T-helper 17 cell (primary cell): ENCODE measurements at regions not wholly inside any gene's neighbourhood (a gene's known extent, or its start where the extent isn't known, plus 50 kb on each side); places are given as distances from the start of the nearest gene placed in this dataset.

Experiments used
- ATAC-seq: fragments of 150-1000 bp; cut with Tn5 transposase; 2 replicates; pipeline ENCODE4 v1.10.0; 2021; ENCODE audit warnings: mild to moderate bottlenecking, moderate library complexity
- DNase-seq, 3 donors: peaks; one replicate each; pipeline versions ENCODE4 v3.0.0 to v3.0.0-alpha.2; 2020 to 2021
- H3K9me3 ChIP-seq: one replicate; pipeline ENCODE4 v1.7.0; 2013; ENCODE audit warnings: low read length, mild to moderate bottlenecking; ENCODE audit not compliant: control insufficient read depth, poor library complexity, severe bottlenecking
- H3K27ac Mint-ChIP-seq: one replicate; pipeline ENCODE4 v1.8.0; 2022; ENCODE audit warnings: mild to moderate bottlenecking, moderate library complexity, mixed read lengths
- H3K27me3 Mint-ChIP-seq: one replicate; pipeline ENCODE4 v1.8.0; 2022; ENCODE audit warnings: mixed read lengths
- H3K36me3 Mint-ChIP-seq: one replicate; pipeline ENCODE4 v1.8.0; 2022; ENCODE audit warnings: low read depth, mixed read lengths
- H3K4me1 Mint-ChIP-seq: one replicate; pipeline ENCODE4 v1.8.0; 2022; ENCODE audit warnings: mild to moderate bottlenecking, mixed read lengths
- H3K4me3 Mint-ChIP-seq: one replicate; pipeline ENCODE4 v1.8.0; 2022; ENCODE audit warnings: mild to moderate bottlenecking, moderate library complexity, mixed read lengths

DNA sequence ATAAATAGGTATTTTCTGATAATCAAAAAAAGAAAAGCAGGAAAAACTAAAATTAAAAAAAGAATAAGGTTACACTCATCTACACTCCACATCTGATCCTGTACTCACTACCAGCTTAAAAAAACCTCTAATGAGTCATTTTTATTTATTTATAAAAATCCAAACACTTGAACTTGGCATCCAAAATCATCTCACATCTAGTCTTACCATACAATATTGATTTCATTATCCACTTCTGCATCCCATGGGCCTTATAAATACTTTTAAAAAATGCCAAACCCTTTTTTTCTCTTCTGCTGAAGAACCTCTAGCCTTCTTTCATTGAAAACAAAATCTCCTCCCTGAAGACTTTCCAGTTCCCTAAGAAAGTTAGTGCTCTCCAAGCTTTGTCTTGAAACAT is 109.7 kb downstream of the TMTC3 start:
- H3K9me3 ChIP-seq = no peaks in the 10 kb centered on the region
- ATAC-seq = no peak
- Mint-ChIP-seq H3K4me3 (no peak overlapping the region), H3K36me3 (peaks cover 2% of the 10 kb centered on the region), H3K27ac (no peak overlapping the region), H3K27me3 (peaks cover 12% of the 10 kb centered on the region), H3K4me1 (peaks cover 2% of the 10 kb centered on the region)
- DNase-seq = no peak

GRCh38 chr12:88253371-88253978 is 111.4 kb downstream of the TMTC3 start:
- no peak overlapping the region for H3K4me3 Mint-ChIP-seq
- ATAC-seq = no peak
- DNase-seq = no peak
- no peaks in the 10 kb centered on the region for H3K9me3 ChIP-seq
- no peak overlapping the region for H3K27ac Mint-ChIP-seq
- peaks cover 2% of the 10 kb centered on the region for H3K36me3 Mint-ChIP-seq
- H3K4me1 Mint-ChIP-seq = no peaks in the 10 kb centered on the region
- H3K27me3 Mint-ChIP-seq = peaks cover 12% of the 10 kb centered on the region

DNA sequence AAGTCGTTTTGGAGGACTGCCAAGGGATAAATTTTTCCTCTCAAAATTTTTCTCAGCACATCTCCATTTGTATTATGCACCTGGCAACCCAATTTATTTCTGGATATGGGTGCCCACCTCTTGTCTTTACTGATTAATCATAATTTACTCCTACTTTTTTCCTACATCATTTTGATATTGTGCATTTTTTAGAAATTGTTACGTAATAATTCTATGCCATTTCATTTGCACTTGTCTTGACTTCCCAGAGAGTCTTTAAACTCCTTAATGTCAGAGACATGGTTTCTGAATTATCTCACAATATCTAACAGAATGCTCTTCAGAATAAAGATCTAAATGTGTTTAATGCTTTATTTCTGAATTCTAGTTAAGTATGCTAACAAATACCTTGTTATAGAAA is 113.1 kb downstream of the TMTC3 start:
- no peaks in the 10 kb centered on the region for H3K9me3 ChIP-seq
- Mint-ChIP-seq H3K4me3 (no peak overlapping the region), H3K4me1 (no peaks in the 10 kb centered on the region), H3K27ac (no peak overlapping the region), H3K36me3 (no peaks in the 10 kb centered on the region), H3K27me3 (peaks cover 6% of the 10 kb centered on the region)
- ATAC-seq = no peak
- DNase-seq = no peak

- no peak overlapping the region for H3K4me3 Mint-ChIP-seq
- no peaks in the 10 kb centered on the region for H3K4me1 Mint-ChIP-seq
- no peaks in the 10 kb centered on the region for H3K9me3 ChIP-seq
- H3K36me3 Mint-ChIP-seq = no peaks in the 10 kb centered on the region
- H3K27me3 Mint-ChIP-seq = peaks cover 6% of the 10 kb centered on the region
- no peak for ATAC-seq
- no peak for DNase-seq
- H3K27ac Mint-ChIP-seq = no peak overlapping the region
These were observed 113.7 kb downstream of the TMTC3 start for GRCh38 chr12:88255847-88256246.

- Mint-ChIP-seq H3K27ac (no peak overlapping the region), H3K4me1 (no peaks in the 10 kb centered on the region), H3K36me3 (no peaks in the 10 kb centered on the region), H3K4me3 (no peak overlapping the region), H3K27me3 (peaks cover 6% of the 10 kb centered on the region)
- no peaks in the 10 kb centered on the region for H3K9me3 ChIP-seq
- ATAC-seq = no peak
- no peak for DNase-seq
These were observed 116.3 kb downstream of the TMTC3 start for GRCh38 chr12:88258396-88258795.

DNA sequence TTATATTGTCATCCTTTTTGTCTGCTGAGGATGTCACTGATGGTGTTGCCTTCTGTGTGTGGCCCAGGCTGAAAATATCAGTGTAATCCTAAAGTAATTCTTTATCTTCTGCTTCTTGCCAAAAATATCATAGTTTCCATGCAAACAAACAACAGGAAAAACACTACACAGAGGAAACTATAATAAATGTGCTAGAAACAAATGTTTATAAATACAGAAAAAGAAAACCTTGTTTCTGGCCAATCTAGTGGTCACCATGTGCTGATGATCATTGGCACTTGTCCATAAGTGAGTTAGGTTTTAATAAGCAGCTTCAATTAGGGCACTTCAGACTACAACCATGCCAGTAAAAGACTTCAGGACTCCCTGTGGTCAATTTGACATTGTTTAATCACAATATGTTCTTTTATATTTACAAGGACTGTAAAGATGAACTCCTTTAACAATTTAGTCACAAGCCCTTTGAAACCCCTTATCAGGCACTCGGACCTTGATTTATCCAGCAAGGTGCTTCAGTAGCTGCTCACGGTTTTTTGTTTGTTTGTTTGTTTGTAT is 124.8 kb downstream of the TMTC3 start:
- Mint-ChIP-seq H3K36me3 (no peaks in the 10 kb centered on the region), H3K27me3 (peaks cover 5% of the 10 kb centered on the region), H3K27ac (no peak overlapping the region), H3K4me1 (no peaks in the 10 kb centered on the region), H3K4me3 (no peak overlapping the region)
- ATAC-seq = no peak
- DNase-seq = no peak
- H3K9me3 ChIP-seq = no peaks in the 10 kb centered on the region

DNA sequence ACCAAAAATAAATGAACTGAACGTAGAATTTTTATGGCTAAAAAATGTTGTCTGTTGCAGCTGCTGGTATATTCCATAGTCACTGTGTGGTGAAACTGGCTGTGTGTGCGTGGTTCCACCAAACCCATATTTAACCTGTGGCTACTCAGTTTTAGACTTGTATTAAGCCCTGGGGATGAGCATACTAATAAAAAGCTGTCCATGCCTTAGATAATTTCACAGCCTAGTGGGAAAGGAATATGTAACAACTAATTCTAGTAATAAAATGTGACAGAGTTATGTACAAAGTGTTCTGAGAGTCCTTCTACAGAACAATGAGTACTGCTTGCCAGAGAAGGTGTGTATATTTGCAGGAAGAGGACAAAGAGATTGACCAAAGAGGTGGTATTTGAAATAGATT is 125.5 kb downstream of the TMTC3 start:
- no peaks in the 10 kb centered on the region for H3K9me3 ChIP-seq
- DNase-seq = no peak
- H3K4me3 Mint-ChIP-seq = no peak overlapping the region
- H3K27ac Mint-ChIP-seq = no peak overlapping the region
- H3K27me3 Mint-ChIP-seq = peaks cover 5% of the 10 kb centered on the region
- H3K36me3 Mint-ChIP-seq = no peaks in the 10 kb centered on the region
- no peaks in the 10 kb centered on the region for H3K4me1 Mint-ChIP-seq
- no peak for ATAC-seq

DNA sequence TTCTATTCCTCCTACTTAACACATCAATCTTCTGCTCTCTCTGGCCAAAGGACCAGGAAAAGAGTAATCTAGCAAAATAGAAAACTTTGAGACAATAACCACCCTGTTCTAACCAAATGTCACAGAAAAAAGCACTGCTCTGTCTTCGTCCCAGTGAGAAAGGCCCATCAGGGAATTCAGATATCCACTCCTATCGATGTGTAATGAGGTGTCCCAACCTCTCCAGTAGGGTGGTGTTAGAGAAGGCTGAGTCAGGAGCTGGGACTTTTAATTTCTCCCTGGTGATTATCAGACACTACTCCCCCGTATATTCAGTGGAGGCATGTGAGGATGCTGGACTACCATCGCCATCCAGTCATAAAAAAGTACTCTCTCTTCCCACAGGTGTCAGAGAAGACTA is 130.3 kb downstream of the TMTC3 start:
- Mint-ChIP-seq H3K27me3 (peaks cover 5% of the 10 kb centered on the region), H3K4me1 (no peaks in the 10 kb centered on the region), H3K4me3 (no peak overlapping the region), H3K27ac (no peak overlapping the region), H3K36me3 (no peaks in the 10 kb centered on the region)
- DNase-seq (no peak), ATAC-seq (no peak)
- no peaks in the 10 kb centered on the region for H3K9me3 ChIP-seq

DNA sequence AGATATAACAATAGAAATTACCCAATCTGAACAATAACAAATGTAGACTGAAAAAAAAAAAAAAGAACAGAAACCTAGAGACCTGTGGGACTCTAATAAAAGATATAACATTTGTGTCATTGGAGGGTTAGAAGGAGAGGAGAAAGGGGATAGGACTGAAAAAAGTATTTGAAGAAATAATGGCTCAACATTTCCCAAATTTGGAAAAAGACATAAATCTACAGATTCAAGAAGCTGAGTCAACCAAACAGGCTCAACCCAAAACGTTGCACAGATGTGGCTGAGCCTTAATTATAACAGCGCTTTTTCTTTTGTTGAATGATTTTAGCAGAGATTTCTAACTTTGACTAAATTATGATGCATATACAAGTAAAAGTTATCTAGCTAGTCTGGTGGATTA is 131.3 kb downstream of the TMTC3 start:
- no peak overlapping the region for H3K27ac Mint-ChIP-seq
- H3K4me1 Mint-ChIP-seq = no peaks in the 10 kb centered on the region
- no peak overlapping the region for H3K4me3 Mint-ChIP-seq
- H3K9me3 ChIP-seq = no peaks in the 10 kb centered on the region
- H3K36me3 Mint-ChIP-seq = no peaks in the 10 kb centered on the region
- peaks cover 5% of the 10 kb centered on the region for H3K27me3 Mint-ChIP-seq
- ATAC-seq (no peak), DNase-seq (no peak)

DNA sequence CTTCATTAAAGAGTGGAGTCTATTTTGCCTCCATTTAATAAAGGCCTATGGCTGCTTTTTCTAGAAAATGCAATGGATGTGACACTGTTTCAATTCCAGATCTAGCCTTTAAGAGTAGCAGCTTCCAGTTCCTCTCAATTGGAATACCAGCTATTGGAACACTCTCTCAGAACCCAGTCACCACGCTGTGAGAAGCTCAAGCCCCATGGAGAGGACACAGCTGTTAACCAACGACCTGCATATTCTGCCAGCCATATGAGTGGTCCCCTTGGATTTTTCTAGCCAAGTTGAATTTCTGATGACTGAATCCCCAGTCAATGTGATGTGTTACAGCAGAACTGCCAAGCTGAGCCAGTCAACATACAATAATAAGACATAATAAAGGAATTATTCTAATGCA is 131.8 kb downstream of the TMTC3 start:
- no peak for DNase-seq
- Mint-ChIP-seq H3K27me3 (peaks cover 5% of the 10 kb centered on the region), H3K27ac (no peak overlapping the region), H3K36me3 (no peaks in the 10 kb centered on the region), H3K4me3 (no peak overlapping the region), H3K4me1 (no peaks in the 10 kb centered on the region)
- no peaks in the 10 kb centered on the region for H3K9me3 ChIP-seq
- ATAC-seq = no peak

DNA sequence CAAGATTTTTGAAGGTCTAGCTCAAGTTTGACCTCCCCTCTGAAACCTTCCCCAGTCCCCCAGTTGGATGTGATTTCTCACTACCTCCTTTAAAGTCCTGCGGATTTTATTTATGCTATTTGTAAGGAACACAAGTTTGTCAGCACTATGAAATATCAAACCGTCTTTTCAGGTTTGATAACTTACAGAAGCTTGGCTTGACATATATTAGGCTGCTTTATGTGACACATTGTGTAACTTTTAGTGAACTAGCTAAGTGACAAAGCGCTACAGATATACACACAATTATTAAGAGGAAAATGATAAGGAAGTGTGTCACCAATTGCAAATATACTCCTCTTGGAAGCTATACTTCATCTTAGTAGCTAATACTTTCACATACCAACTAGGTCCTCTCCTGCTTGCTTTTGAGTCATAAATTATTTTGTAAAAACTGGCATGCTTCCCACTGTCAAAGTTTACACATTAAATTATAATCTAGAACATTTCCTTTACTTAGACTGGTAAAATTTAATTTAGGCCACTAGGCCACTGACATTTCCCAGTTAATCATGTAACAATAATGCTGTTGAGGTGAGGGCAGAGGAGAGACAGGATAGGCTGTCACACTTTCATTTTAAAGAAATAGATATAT is 149.5 kb downstream of the TMTC3 start:
- no peaks in the 10 kb centered on the region for H3K27me3 Mint-ChIP-seq
- no peak for DNase-seq

GRCh38 chr12:88298014-88298682 is 156.0 kb downstream of the TMTC3 start:
- no peak for DNase-seq
- no peak overlapping the region for H3K4me3 Mint-ChIP-seq
- no peaks in the 10 kb centered on the region for H3K9me3 ChIP-seq
- H3K4me1 Mint-ChIP-seq = no peaks in the 10 kb centered on the region
- H3K27ac Mint-ChIP-seq = no peak overlapping the region
- ATAC-seq = no peak
- no peaks in the 10 kb centered on the region for H3K36me3 Mint-ChIP-seq
- no peaks in the 10 kb centered on the region for H3K27me3 Mint-ChIP-seq

More for the DNA sequence above, 149.5 kb downstream of the TMTC3 start:
- Mint-ChIP-seq H3K4me3 (no peak overlapping the region), H3K27ac (no peak overlapping the region), H3K4me1 (no peaks in the 10 kb centered on the region), H3K36me3 (no peaks in the 10 kb centered on the region)
- ATAC-seq = no peak
- H3K9me3 ChIP-seq = no peaks in the 10 kb centered on the region

- no peaks in the 10 kb centered on the region for H3K9me3 ChIP-seq
- Mint-ChIP-seq H3K4me3 (no peak overlapping the region), H3K36me3 (no peaks in the 10 kb centered on the region), H3K27ac (no peak overlapping the region), H3K4me1 (no peaks in the 10 kb centered on the region), H3K27me3 (no peaks in the 10 kb centered on the region)
- ATAC-seq (no peak), DNase-seq (no peak)
These were observed 156.7 kb downstream of the TMTC3 start for GRCh38 chr12:88298761-88299242.
